ENCODE measurements at regions not wholly inside any gene's neighbourhood (a gene's known extent, or its start where the extent isn't known, plus 50 kb on each side); places are given as distances from the start of the nearest gene placed in this dataset.
A peak's percentile ranks its signal among the peaks of the same experiment; 100 is the strongest.

DNA sequence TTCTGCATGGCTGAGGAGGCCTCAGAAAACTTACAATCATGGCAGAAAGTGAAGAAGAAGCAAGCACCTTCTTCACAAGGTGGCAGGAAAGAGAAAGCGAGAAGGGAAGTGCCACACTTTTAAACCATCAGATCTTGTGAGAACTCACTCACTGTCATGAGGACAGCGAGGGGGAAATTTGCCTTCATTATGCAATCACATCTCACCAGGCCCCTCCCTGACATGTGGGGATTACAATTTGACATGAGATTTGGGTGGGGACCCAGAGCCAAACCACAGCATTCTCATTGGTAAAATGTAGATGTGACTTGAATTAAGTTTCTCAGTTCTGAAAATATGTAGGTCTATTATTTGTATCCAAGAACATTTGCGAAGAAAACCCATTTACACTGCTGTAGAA, 854.8 kb downstream of the EPHA4 start:
- TF ChIP-seq, protein P1, sequence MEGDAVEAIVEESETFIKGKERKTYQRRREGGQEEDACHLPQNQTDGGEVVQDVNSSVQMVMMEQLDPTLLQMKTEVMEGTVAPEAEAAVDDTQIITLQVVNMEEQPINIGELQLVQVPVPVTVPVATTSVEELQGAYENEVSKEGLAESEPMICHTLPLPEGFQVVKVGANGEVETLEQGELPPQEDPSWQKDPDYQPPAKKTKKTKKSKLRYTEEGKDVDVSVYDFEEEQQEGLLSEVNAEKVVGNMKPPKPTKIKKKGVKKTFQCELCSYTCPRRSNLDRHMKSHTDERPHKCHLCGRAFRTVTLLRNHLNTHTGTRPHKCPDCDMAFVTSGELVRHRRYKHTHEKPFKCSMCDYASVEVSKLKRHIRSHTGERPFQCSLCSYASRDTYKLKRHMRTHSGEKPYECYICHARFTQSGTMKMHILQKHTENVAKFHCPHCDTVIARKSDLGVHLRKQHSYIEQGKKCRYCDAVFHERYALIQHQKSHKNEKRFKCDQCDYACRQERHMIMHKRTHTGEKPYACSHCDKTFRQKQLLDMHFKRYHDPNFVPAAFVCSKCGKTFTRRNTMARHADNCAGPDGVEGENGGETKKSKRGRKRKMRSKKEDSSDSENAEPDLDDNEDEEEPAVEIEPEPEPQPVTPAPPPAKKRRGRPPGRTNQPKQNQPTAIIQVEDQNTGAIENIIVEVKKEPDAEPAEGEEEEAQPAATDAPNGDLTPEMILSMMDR (IDR thresholded peaks at IDR 0.05; ENCODE audit: unreplicated experiment): no peak
- Mint-ChIP-seq H3K9me3 (ENCODE audit: unreplicated experiment) (no peaks in the 10 kb centered on the region), H3K4me3 (ENCODE audit: unreplicated experiment) (no peak overlapping the region), H3K27ac (ENCODE audit: low read depth, unreplicated experiment) (no peak overlapping the region), H3K36me3 (ENCODE audit: insufficient read depth, unreplicated experiment) (no peaks in the 10 kb centered on the region), H3K27me3 (ENCODE audit: insufficient read depth, unreplicated experiment) (no peaks in the 10 kb centered on the region), H3K4me1 (ENCODE audit: insufficient read depth, unreplicated experiment) (no peaks in the 10 kb centered on the region)
- ChIA-PET POLR2A (no interaction called here), CTCF (no interaction called here)
- BruUV-seq (replicated peaks): no TSS peak
- DNase-seq (ENCODE audit: unreplicated experiment): no peak
- intact Hi-C loops (cut with micrococcal nuclease): no loop called here

- POLR2A ChIA-PET: interaction anchor here (0.6 kb wide), 1 partner anchor 349 kb away, joined by 3 read pairs; no protein-coding TSS in a partner anchor
- no TSS peak for BruUV-seq (replicated peaks)
- intact Hi-C loops (cut with micrococcal nuclease): no loop called here
Observed at GRCh38 chr2:220736778-220737177, 835.3 kb downstream of the EPHA4 start.

GRCh38 chr2:220743203-220743602, 828.9 kb downstream of the EPHA4 start:
- no peak overlapping the region for H3K27ac Mint-ChIP-seq (ENCODE audit: low read depth, unreplicated experiment)
- no peak overlapping the region for H3K4me3 Mint-ChIP-seq (ENCODE audit: unreplicated experiment)
- ChIA-PET CTCF (no interaction called here), POLR2A (no interaction called here)
- intact Hi-C loops (cut with micrococcal nuclease): no loop called here
- H3K9me3 Mint-ChIP-seq (ENCODE audit: unreplicated experiment): peaks cover 7% of the 10 kb centered on the region
- DNase-seq (ENCODE audit: unreplicated experiment): no peak
- H3K4me1 Mint-ChIP-seq (ENCODE audit: insufficient read depth, unreplicated experiment): no peaks in the 10 kb centered on the region
- H3K36me3 Mint-ChIP-seq (ENCODE audit: insufficient read depth, unreplicated experiment): no peaks in the 10 kb centered on the region
- BruUV-seq (replicated peaks): no TSS peak
- H3K27me3 Mint-ChIP-seq (ENCODE audit: insufficient read depth, unreplicated experiment): no peaks in the 10 kb centered on the region
- TF ChIP-seq, protein P1 (IDR thresholded peaks at IDR 0.05; ENCODE audit: unreplicated experiment): no peak

More at GRCh38 chr2:220736778-220737177, 835.3 kb downstream of the EPHA4 start:
- Mint-ChIP-seq H3K36me3 (ENCODE audit: insufficient read depth, unreplicated experiment) (no peaks in the 10 kb centered on the region), H3K27me3 (ENCODE audit: insufficient read depth, unreplicated experiment) (no peaks in the 10 kb centered on the region), H3K27ac (ENCODE audit: low read depth, unreplicated experiment) (no peak overlapping the region), H3K4me3 (ENCODE audit: unreplicated experiment) (no peak overlapping the region), H3K9me3 (ENCODE audit: unreplicated experiment) (peaks cover 7% of the 10 kb centered on the region), H3K4me1 (ENCODE audit: insufficient read depth, unreplicated experiment) (no peaks in the 10 kb centered on the region)
- peak; percentile 5 for DNase-seq (ENCODE audit: unreplicated experiment)
- TF ChIP-seq, protein P1 (IDR thresholded peaks at IDR 0.05; ENCODE audit: unreplicated experiment): no peak
- CTCF ChIA-PET: no interaction called here

DNA sequence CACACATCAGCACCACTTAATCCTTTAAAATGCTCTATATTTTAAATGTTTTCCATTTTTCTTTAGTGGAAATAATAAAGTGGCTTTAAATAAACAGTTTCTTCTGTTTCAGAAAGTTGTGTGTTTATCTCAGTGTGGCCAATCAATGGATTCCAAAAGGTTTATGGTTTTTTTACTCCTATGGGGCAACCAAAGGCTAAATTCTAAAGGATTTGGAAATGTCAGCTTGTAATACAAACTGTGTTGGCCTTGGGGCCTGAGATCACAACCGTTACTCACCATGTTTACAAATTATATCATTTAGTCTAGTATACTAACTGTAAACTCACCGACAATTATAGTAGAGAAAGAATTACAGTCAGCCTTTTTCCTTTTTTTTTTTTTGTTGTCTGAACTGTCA, 827.2 kb downstream of the EPHA4 start:
- Mint-ChIP-seq H3K4me1 (ENCODE audit: insufficient read depth, unreplicated experiment) (no peaks in the 10 kb centered on the region), H3K36me3 (ENCODE audit: insufficient read depth, unreplicated experiment) (no peaks in the 10 kb centered on the region), H3K27me3 (ENCODE audit: insufficient read depth, unreplicated experiment) (no peaks in the 10 kb centered on the region), H3K27ac (ENCODE audit: low read depth, unreplicated experiment) (no peak overlapping the region), H3K4me3 (ENCODE audit: unreplicated experiment) (no peak overlapping the region), H3K9me3 (ENCODE audit: unreplicated experiment) (peaks cover 1% of the 10 kb centered on the region)
- BruUV-seq (replicated peaks): no TSS peak
- ChIA-PET CTCF (no interaction called here), POLR2A (no interaction called here)
- TF ChIP-seq, protein P1 (IDR thresholded peaks at IDR 0.05; ENCODE audit: unreplicated experiment): no peak
- no peak for DNase-seq (ENCODE audit: unreplicated experiment)
- intact Hi-C loops (cut with micrococcal nuclease): no loop called here
